Pons (tissue), 1 donor: ENCODE measurements at regions not wholly inside any gene's neighbourhood (a gene's known extent, or its start where the extent isn't known, plus 50 kb on each side); places are given as distances from the start of the nearest gene placed in this dataset.
"Not testable (repeated sequence)": the region's sequence is repeated elsewhere in the genome, so short reads cannot be mapped to it uniquely, and the experiment has no call there.

Experiments
- DNase-seq: peaks from one replicate; pipeline ENCODE4 v3.0.0-alpha.2; 2016; ENCODE audit warnings: low spot score

- DNase-seq = no peak
These were observed 1247.8 kb downstream of the TYW1 start for GRCh38 chr7:68244389-68244788.

GRCh38 chr7:68245688-68246087 lies 1249.1 kb downstream of the TYW1 start:
- DNase-seq = no peak

GRCh38 chr7:68246189-68246633 lies 1249.6 kb downstream of the TYW1 start:
- peak; percentile 10 for DNase-seq

GRCh38 chr7:68247126-68247525 lies 1250.5 kb downstream of the TYW1 start:
- no peak for DNase-seq

- DNase-seq = no peak
These were observed 1250.9 kb downstream of the TYW1 start for GRCh38 chr7:68247571-68247970.

- DNase-seq = no peak
These were observed 1252.3 kb downstream of the TYW1 start for GRCh38 chr7:68248973-68249372.

- no peak for DNase-seq
These were observed 1253.0 kb downstream of the TYW1 start for GRCh38 chr7:68249611-68250010.

GRCh38 chr7:68250143-68250542 lies 1253.5 kb downstream of the TYW1 start:
- DNase-seq = no peak

GRCh38 chr7:68254815-68255214 lies 1258.2 kb downstream of the TYW1 start:
- not testable (repeated sequence) for DNase-seq

- DNase-seq = no peak
These were observed 1259.7 kb downstream of the TYW1 start for GRCh38 chr7:68256295-68256694.

- DNase-seq = no peak
These were observed 1262.0 kb downstream of the TYW1 start for GRCh38 chr7:68258609-68259008.

- no peak for DNase-seq
These were observed 1268.6 kb downstream of the TYW1 start for GRCh38 chr7:68265258-68265657.

- DNase-seq = no peak
These were observed 1269.5 kb downstream of the TYW1 start for GRCh38 chr7:68266004-68266579.

- no peak for DNase-seq
These were observed 1270.9 kb downstream of the TYW1 start for GRCh38 chr7:68267486-68267885.

GRCh38 chr7:68269405-68269804 lies 1272.8 kb downstream of the TYW1 start:
- DNase-seq = no peak

- DNase-seq = no peak
These were observed 1275.9 kb downstream of the TYW1 start for GRCh38 chr7:68272507-68272906.

- DNase-seq = no peak
These were observed 1280.1 kb downstream of the TYW1 start for GRCh38 chr7:68276725-68277124.

GRCh38 chr7:68279827-68280400 lies 1283.3 kb downstream of the TYW1 start:
- DNase-seq = no peak

GRCh38 chr7:68280931-68281330 lies 1284.3 kb downstream of the TYW1 start:
- no peak for DNase-seq

- DNase-seq = no peak
These were observed 1291.5 kb downstream of the TYW1 start for GRCh38 chr7:68288144-68288593.

GRCh38 chr7:68291710-68292109 lies 1295.1 kb downstream of the TYW1 start:
- no peak for DNase-seq

GRCh38 chr7:68295386-68295785 lies 1298.8 kb downstream of the TYW1 start:
- no peak for DNase-seq

- DNase-seq = no peak
These were observed 1293.7 kb upstream of the AUTS2 start for GRCh38 chr7:68304536-68304935.

GRCh38 chr7:68306692-68307107 lies 1291.6 kb upstream of the AUTS2 start:
- no peak for DNase-seq
